Choroid plexus epithelial cell (primary cell): ENCODE measurements at regions not wholly inside any gene's neighbourhood (a gene's known extent, or its start where the extent isn't known, plus 50 kb on each side); places are given as distances from the start of the nearest gene placed in this dataset.

Experiments
- DNase-seq: peaks from one replicate; pipeline ENCODE4 v3.0.0-alpha.2; 2010; ENCODE audit warnings: low read depth
- H3K4me3 ChIP-seq: 2 replicates; pipeline ENCODE4 v1.5.1; 2011; ENCODE audit warnings: low read depth, mild to moderate bottlenecking, control low read depth, low read length, moderate library complexity
- TF ChIP-seq, protein P1 (sequence below): conservative IDR thresholded peaks from 2 replicates; pipeline ENCODE4 v1.5.1; 2011; ENCODE audit warnings: low read depth, mild to moderate bottlenecking, control low read depth, inconsistent platforms, low read length, moderate library complexity

DNA sequence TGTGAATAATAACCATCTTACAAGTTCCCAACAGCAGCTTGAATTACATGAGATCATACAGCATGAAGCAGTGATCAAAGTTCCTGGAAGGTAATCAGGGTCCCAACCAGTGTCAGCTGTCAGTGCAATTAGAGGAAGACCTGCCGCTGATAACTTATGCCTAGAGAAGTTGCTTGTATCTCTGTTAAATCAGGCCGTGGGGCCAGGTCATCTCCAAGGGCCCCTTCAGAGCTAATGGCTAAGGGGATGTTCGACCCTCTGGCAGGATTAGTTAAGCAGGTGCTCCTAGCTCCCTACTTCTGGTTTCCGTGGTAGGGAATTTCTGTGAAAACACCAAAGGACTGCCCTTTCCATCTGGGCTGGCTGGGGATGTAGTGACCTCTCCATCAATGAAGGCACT is 251.0 kb downstream of the FAM43A start:
- H3K4me3 ChIP-seq: no peak overlapping the region
- TF ChIP-seq, protein P1, sequence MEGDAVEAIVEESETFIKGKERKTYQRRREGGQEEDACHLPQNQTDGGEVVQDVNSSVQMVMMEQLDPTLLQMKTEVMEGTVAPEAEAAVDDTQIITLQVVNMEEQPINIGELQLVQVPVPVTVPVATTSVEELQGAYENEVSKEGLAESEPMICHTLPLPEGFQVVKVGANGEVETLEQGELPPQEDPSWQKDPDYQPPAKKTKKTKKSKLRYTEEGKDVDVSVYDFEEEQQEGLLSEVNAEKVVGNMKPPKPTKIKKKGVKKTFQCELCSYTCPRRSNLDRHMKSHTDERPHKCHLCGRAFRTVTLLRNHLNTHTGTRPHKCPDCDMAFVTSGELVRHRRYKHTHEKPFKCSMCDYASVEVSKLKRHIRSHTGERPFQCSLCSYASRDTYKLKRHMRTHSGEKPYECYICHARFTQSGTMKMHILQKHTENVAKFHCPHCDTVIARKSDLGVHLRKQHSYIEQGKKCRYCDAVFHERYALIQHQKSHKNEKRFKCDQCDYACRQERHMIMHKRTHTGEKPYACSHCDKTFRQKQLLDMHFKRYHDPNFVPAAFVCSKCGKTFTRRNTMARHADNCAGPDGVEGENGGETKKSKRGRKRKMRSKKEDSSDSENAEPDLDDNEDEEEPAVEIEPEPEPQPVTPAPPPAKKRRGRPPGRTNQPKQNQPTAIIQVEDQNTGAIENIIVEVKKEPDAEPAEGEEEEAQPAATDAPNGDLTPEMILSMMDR: no peak
- DNase-seq: no peak

DNA sequence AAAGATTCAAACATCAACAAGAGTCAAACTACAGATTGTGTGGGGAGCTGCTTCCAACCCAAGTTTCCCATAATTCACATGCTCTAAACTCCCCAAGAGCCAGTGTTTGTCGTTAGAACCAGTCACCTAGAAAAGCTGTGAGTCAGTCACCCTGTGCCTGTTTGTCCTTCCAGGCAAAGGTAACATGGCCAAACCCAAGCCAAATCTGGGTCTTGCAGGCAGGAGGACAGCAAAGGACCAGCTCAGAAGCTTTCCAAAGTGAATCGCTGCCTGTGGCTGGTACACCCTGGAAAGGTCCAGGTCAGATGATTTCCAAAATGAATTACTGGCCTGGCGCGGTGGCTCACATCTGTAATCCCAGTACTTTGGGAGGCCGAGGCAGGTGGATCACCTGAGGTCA is 251.5 kb downstream of the FAM43A start:
- DNase-seq: no peak
- H3K4me3 ChIP-seq: no peak overlapping the region
- TF ChIP-seq, protein P1: no peak

DNA sequence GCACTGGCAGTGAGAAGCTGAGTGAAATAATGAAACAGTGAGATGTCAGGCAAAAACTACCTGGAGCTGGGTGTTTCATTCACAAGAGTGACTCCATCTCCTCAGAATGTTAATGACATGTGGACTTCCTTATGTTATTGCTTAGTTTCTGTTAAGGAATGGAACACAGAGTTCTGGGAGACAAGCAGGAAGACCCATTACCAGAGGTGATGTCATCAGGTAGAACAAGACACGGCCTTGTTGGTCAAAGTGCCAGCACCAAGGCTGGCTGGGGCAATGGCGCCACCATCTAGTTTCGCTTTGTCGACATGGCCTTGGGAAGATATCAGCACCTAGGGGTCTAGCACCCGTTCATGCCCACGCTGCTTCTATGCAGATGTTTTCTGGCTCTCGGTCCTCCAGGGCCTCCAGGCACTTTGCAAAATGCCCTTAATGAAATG is 252.2 kb downstream of the FAM43A start:
- no peak overlapping the region for H3K4me3 ChIP-seq
- TF ChIP-seq, protein P1: no peak
- DNase-seq: no peak

DNA sequence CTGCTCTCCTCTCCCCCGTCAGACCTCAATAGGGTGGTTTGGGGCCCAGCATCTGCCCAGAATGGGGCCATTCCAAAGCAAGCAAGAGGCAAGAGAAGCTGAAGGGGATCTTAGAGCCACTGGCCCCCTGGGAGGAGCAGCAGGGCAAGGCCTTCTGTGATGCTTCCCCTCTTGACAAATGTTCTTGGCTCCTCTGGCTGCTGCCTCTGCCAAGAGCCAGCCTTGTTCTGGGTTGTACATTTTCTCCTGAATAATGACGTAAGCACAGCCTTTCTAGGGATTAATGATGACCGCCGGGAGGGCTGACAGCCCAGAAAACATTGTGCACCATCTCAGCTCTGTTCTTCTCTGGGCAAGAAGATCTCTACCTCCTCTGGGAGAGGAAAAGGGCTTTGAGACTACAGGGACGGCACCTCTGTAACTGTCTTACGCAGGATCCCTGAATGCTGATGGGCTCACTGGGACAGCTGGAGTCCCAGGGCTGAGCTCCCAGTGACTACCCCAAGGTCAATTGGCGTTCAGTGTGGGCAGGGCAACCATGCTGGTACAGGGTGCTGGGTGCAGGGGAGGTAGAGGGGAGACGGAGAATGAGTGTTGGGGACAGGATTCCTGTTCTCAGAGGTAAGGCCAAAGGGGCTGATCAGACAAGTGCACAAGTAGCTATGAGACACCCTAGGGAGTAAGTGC is 253.3 kb downstream of the FAM43A start:
- TF ChIP-seq, protein P1: no peak
- no peak overlapping the region for H3K4me3 ChIP-seq
- DNase-seq: no peak

DNA sequence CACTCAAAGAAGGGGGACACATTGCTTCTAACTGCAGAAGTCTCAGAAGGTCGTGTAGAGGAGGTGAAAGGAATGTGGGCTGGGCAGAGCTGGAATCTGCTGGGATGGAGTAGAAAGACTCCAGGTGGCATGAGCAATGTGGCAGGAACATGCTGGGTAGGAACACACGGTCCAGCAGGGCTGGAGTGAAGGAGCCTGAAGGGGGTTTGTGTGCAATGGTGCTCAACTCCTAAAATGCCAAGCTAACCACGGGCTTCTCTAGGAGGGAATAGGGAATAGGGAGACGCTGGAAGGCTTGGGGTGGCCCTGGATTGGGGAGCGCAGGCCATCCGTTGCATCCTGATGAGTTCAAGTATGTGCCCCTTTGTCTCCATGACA is 253.8 kb downstream of the FAM43A start:
- TF ChIP-seq, protein P1: no peak
- no peak overlapping the region for H3K4me3 ChIP-seq
- DNase-seq: no peak

DNA sequence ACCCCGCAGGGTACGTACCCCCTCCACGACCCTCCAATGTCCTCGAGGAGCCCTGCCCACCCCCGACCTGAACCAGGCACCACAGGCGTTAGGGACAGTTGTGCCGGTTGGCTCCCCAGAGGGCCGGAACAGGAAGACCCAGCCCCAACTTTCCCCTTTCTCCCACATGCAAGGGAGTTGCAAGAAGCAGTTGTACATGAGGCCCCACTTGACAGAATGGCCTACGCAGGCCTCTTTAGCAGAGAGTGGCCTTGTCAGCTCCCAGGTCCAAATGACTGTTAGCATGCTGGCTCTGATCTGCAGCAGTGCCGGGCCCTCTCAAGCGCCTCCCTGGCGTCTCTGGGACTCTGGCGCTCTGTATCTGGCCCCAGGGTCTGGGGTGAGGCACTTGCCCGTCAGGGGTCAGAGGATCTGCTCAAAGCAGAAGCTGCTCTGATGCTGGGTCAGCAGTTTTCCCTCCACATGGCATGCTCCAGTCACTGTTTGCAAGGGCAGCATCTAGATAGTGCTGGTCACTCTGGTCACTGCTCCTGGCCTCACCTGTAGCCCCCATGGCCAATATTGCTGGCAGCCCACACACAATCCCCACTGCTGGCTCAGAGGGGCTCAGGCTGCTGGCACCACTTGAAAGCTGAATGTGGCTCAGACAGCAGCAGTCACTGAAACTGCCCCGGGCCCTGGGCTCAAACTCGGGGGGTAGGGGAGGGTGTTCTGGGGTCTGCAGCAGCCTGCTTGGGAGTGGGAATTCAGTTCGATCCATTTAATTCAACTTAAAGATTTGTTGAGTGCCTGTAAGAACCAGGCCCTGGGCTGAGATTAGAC is 254.5 kb downstream of the FAM43A start:
- no peak for DNase-seq
- TF ChIP-seq, protein P1: no peak
- no peak overlapping the region for H3K4me3 ChIP-seq

DNA sequence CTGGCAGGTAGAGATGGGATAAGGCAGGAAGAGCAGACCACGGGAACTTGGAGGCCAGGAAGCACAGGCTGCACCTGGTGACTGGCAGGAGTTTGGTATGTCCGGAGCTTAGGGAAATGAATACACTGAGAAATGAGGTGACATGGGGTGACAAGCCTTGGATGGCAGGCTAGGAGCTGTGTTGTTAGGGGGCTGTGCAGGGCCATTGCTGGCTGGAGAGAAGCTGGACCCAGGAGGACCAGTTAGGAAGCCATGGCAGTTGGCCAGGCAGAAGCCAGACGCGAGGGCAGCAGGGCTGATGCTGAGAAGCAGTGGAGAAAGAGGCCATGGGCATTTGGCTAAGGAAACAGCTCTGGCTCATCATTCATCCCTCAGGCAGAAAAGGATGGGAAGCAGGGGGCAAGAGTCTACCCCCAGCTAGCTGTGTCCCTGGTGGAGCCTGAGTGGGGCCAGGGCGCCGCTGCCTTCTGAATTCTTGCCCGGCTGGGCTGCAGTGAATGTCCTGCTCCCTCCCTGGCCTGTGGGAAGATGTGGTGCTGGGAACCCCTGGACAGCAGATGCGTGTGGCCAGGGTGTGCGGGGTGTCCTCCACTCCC is 255.8 kb downstream of the FAM43A start:
- DNase-seq: no peak
- TF ChIP-seq, protein P1: no peak
- no peak overlapping the region for H3K4me3 ChIP-seq
